ENCODE measurements at regions not wholly inside any gene's neighbourhood (a gene's known extent, or its start where the extent isn't known, plus 50 kb on each side); places are given as distances from the start of the nearest gene placed in this dataset.

- TF ChIP-seq CHD7 (IDR thresholded peaks at IDR 0.05; ENCODE audit: insufficient replicate concordance, low read length) (no peak), RFX5 (IDR thresholded peaks at IDR 0.05; ENCODE audit: borderline replicate concordance, low read depth, low read length) (no peak), POLR2AphosphoS5 (IDR thresholded peaks at IDR 0.05; ENCODE audit: low read depth, low read length) (no peak), RAD21 (IDR thresholded peaks at IDR 0.05 in 1 of 2, conservative IDR thresholded peaks at IDR 0.05 in 1 of 2; ENCODE audit: low read depth in 2 of 2, low read length in 2 of 2) (no peak), TBP (IDR thresholded peaks at IDR 0.05; ENCODE audit: low read depth, low read length) (no peak), SAP30 (IDR thresholded peaks at IDR 0.05; ENCODE audit: insufficient read depth, insufficient replicate concordance, low read length) (no peak), KDM4A (IDR thresholded peaks at IDR 0.05; ENCODE audit: low read depth, low read length, severe bottlenecking) (no peak), SP1 (IDR thresholded peaks at IDR 0.05; ENCODE audit: low read depth, low read length) (no peak), PHF8 (conservative IDR thresholded peaks at IDR 0.05; ENCODE audit: low read depth, low read length) (no peak), RXRA (IDR thresholded peaks at IDR 0.05; ENCODE audit: insufficient read depth, low read depth, low read length) (no peak), BRCA1 (IDR thresholded peaks at IDR 0.05; ENCODE audit: low read depth, low read length) (no peak), KDM1A (IDR thresholded peaks at IDR 0.05; ENCODE audit: borderline replicate concordance, low read length) (no peak)
These were observed 946.0 kb downstream of the RAB28 start (continued) for GRCh38 chr4:12538162-12538561.
